ENCODE measurements at regions not wholly inside any gene's neighbourhood (a gene's known extent, or its start where the extent isn't known, plus 50 kb on each side); places are given as distances from the start of the nearest gene placed in this dataset.

GRCh38 chr12:91836264-91836663, 309.4 kb downstream of the BTG1 start:
- TF ChIP-seq CTCF (IDR thresholded peaks at IDR 0.05) (no peak), POLR2A (IDR thresholded peaks at IDR 0.05) (no peak)

Measured in right lobe of liver (tissue), 4 donors.